HG03175 (cell line): ENCODE measurements at regions not wholly inside any gene's neighbourhood (a gene's known extent, or its start where the extent isn't known, plus 50 kb on each side); places are given as distances from the start of the nearest gene placed in this dataset.

Experiments
- ATAC-seq: cut with Tn5 transposase; IDR thresholded peaks from one replicate; pipeline ENCODE4 v1.9.1; 2021; ENCODE audit warnings: mild to moderate bottlenecking, moderate library complexity; ENCODE audit not compliant: unreplicated experiment

GRCh38 chr5:42337607-42338006, 85.6 kb upstream of the GHR start:
- ATAC-seq: no peak

- ATAC-seq: no peak
These were observed 85.1 kb upstream of the GHR start for GRCh38 chr5:42338136-42338535.

- ATAC-seq: no peak
These were observed 74.1 kb upstream of the GHR start for GRCh38 chr5:42349163-42349562.

- ATAC-seq: no peak
These were observed 71.3 kb upstream of the GHR start for GRCh38 chr5:42351956-42352355.

- ATAC-seq: no peak
These were observed 63.2 kb upstream of the GHR start for GRCh38 chr5:42360056-42360455.

GRCh38 chr5:42360616-42361314, 62.5 kb upstream of the GHR start:
- ATAC-seq: no peak

- ATAC-seq: no peak
These were observed 61.9 kb upstream of the GHR start for GRCh38 chr5:42361315-42361688.

- ATAC-seq: no peak
These were observed 57.2 kb upstream of the GHR start for GRCh38 chr5:42366051-42366450.
